Right ventricle myocardium inferior (tissue), 1 donor: ENCODE measurements at regions not wholly inside any gene's neighbourhood (a gene's known extent, or its start where the extent isn't known, plus 50 kb on each side); places are given as distances from the start of the nearest gene placed in this dataset.
"Not testable (repeated sequence)": the region's sequence is repeated elsewhere in the genome, so short reads cannot be mapped to it uniquely, and the experiment has no call there.

ENCODE experiments used
- ATAC-seq: fragments of 200-7000 bp; cut with Tn5 transposase; one replicate; pipeline ENCODE4 v1.9.1; 2020; ENCODE audit warnings: mild to moderate bottlenecking, moderate library complexity
- DNase-seq: peaks from one replicate; pipeline ENCODE4 v3.0.0; 2021; ENCODE audit errors: missing footprints
- intact Hi-C: fragments of 100-400 bp; cut with DNase I; formaldehyde crosslinking; loops from one replicate; pipeline ENCODE4 v1.11.0; 2022
- donor health status: DM: no; HTN: yes; CAD: no; lungs with severe emphysema.

GRCh38 chr10:21413680-21414079 is 111.8 kb downstream of the SKIDA1 start:
- intact Hi-C loops, result no loop called here
- DNase-seq (no peak), ATAC-seq (no peak)

DNA sequence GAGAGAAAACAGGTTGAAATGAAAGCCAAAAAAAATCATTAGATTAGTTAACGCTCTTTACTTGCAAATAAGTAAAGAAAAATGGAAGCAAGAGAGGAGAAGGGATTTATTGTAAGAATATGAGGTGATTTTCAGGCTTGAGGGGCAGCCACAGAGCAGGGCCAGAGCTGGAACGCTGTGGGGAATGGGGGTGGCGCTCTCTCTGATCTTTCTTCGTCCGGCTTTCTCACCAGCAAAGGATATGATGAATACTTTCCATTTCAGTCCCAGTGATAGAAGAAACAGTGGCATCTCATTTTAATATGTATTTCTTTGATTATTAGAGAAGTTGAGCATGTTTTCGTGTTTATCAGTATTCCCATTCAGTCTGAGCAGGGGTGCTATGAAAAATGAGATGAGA is 112.2 kb downstream of the SKIDA1 start:
- ATAC-seq (no peak), DNase-seq (no peak)
- intact Hi-C loops, result no loop called here

DNA sequence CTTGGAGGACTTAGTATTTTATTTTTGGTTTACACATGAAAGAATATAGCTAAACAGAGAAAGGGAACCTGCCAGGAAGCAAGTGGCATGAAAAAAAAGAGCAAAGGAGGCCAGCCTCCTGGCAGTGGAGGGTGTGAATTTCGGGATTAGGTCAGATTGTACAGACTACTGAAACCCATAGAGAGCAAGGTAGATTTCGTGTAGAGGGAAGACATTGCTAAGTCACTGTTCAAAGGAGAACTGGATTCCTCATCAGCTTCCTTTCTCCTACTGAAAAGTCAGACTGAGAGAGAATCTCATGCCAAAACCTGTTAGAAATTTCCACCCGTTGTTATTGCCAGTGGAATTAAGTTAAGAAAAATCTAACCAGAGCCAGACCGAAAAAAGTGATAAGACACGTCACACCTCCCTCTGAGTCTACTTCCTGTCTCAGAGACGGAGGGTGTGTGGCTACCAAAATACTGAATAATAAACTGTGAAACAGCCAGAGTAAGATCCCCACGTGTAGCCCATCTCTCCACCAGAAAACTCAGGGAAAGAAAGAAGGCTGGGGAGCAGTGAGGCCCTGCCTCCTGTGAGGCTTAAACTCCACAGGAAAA is 118.8 kb downstream of the SKIDA1 start:
- no peak for DNase-seq
- ATAC-seq, result no peak
- intact Hi-C loops, result no loop called here

GRCh38 chr10:21405981-21406380 is 119.5 kb downstream of the SKIDA1 start:
- no peak for DNase-seq
- no peak for ATAC-seq
- intact Hi-C loops, result no loop called here

- intact Hi-C loops, result no loop called here
Measured at GRCh38 chr10:21403256-21404015, 122.0 kb downstream of the SKIDA1 start.

GRCh38 chr10:21402606-21403083 is 122.8 kb downstream of the SKIDA1 start:
- intact Hi-C loops, result no loop called here
- ATAC-seq (no peak), DNase-seq (no peak)

More at GRCh38 chr10:21403256-21404015, 122.0 kb downstream of the SKIDA1 start:
- DNase-seq (no peak), ATAC-seq (no peak)

DNA sequence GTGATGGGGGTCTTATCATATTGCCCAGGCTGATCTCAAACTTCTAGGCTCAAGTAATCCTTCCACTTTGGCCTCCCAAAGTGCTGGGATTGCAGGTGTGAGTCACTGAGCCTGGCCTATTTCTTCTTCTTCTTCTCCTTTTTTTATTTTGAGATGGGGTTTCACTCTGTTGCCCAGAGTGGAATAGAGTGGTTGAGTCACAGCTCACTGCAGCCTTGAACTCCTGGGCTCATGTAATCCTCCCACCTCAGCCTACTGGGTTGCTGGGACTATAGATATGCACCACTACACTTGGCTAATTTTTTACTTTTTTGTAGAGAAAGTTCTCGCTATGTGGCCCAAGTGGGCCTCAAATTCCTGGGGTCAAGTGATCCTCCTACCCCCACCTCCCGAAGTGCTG is 124.3 kb downstream of the SKIDA1 start:
- no peak for ATAC-seq
- intact Hi-C loops, result no loop called here
- DNase-seq, result no peak

- intact Hi-C loops, result no loop called here
- no peak for DNase-seq
- ATAC-seq, result no peak
Measured at GRCh38 chr10:21399392-21400035, 126.0 kb downstream of the SKIDA1 start.

DNA sequence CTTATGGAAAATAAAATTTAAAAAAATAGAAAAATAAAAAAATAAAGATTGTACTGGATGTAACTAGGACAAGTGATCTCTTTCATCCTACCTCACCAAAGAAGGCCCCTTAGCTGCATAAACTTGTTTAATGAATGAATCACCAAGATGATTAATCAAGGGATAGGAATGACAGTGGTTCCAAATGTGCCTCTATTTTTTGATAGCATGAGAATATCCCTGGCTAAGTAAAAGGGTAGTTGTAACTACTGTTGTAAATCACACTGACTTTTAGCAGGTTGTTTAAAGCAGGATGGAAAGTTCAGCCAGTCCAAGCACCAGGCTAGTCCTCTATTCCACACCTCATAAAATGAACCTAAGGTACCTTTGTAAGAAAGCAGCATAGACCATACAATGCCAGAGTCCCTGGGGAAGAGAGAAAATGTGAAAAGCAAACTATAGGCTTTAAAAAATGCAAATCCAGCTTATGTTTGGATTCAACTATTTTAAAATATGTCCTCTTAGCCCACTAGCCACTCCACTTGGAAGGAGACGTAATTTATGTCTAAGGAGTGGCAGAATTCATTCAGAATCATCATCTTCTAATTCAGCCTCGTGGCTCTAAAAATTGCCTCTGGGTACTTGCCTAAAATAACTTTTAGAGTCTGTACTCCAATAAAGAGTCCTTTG is 126.8 kb downstream of the SKIDA1 start:
- DNase-seq (no peak), ATAC-seq (no peak)
- intact Hi-C loops, result no loop called here

- no peak for ATAC-seq
- no peak for DNase-seq
- intact Hi-C loops, result no loop called here
Measured at GRCh38 chr10:21396889-21397288, 128.6 kb downstream of the SKIDA1 start.

DNA sequence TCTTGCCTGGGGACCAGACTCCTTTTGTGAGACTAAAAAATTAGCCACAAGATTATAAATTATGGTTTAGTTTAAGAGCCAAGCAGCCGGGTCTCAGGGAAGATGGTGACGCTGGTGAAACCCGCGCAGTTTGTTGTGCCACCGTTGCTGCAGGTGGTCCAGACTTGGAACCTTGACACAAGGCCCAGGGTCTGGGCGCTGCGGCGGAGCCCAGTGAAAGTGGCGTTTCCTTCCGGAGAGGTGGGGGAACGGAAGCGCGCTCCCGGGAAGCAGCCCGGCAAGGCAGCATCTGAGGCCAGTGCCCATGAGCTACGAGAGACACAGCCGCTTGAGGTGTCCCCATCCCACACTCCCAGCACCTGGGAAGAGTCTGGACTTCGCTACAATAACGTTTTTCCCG is 131.6 kb downstream of the SKIDA1 start:
- no peak for ATAC-seq
- no peak for DNase-seq
- intact Hi-C loops, result no loop called here

DNA sequence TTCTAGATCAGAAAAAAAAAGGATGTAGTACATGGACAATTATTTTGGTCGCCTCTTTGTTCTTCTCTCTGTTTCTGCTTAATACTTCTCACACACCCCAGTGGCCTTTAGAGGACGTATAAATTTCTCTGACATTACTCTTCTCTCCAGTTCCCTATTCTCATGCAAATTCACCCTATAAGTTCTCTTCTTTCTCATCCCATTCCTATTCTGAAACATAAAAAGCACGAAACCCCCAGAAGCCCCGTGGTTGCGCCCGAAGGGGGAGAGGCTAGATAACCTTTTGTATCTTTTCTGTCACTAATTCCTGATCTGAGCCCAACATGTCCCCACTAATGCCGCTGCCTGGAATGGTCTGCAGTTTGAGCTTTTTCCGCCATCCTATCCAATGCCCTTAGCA is 136.9 kb downstream of the SKIDA1 start:
- ATAC-seq (no peak), DNase-seq (no peak)
- intact Hi-C loops, result no loop called here

DNA sequence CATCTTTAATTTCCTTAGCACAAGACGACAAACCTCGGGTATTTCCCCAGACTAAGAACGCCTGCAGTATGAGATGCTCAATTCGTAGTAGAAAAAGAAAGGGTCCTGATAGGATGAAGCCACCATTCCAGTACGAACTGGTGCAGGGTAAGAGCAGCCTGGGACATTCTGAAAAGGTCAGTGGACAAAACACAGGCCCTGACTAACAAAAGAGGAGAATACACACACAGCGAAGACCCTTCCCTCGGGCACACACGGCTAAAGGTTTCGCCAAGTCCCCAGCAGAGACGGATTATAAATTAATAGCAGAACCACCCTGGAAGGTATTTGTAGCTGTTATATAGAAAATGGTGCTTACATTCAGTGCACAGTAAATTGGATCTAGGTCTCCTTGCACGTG is 137.6 kb downstream of the SKIDA1 start:
- intact Hi-C loops, result no loop called here
- DNase-seq (no peak), ATAC-seq (no peak)

- intact Hi-C loops, result no loop called here
Measured at GRCh38 chr10:21385996-21386585, 139.4 kb downstream of the SKIDA1 start.

GRCh38 chr10:21385536-21385935 is 139.9 kb downstream of the SKIDA1 start:
- intact Hi-C loops, result no loop called here
- ATAC-seq (no peak), DNase-seq (no peak)

More at GRCh38 chr10:21385996-21386585, 139.4 kb downstream of the SKIDA1 start:
- ATAC-seq (no peak), DNase-seq (no peak)

- DNase-seq (no peak), ATAC-seq (no peak)
- intact Hi-C loops, result no loop called here
Measured at GRCh38 chr10:21379143-21379542, 146.3 kb downstream of the SKIDA1 start.

DNA sequence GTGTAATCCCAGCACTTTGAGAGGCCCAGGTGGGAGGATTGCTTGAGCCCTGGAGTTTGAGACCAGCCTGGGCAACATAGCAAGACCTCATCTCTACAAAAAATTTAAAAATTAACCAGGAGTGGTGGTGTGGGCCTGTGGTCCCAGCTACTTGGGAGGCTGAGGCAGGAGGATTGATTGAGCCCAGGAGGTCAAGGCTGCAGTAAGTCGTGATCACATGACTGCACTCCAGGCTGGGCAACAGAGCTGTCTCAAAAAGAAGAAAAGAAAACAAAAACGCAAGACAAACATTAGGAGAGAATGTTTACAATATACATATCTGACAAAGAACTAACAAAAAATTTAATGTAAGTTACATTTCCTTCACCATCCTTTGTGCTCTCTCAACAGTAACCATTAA is 150.2 kb downstream of the SKIDA1 start:
- ATAC-seq, DNase-seq, intact Hi-C loops: not testable (repeated sequence)

DNA sequence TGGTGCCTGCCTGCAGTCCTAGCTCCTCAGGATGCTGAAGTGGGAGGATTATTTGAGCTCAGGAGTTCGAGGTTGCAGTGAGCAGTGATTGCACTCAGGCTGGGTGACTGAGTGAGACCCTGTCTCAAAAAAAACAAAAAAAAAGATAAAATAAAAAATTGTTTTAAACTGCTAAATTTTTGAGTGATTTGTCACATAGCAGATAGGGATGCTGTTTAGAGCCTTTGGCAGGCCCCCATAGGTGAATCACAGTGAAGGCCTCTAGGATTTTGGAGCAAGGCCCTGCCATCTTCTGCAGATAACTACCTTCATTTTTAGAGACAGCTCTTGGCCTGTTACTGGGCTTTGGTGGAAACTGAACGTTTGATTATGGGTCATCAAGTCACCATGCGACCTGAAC is 151.6 kb downstream of the SKIDA1 start:
- intact Hi-C loops, DNase-seq, ATAC-seq: not testable (repeated sequence)
